AG20443 (cell line): ENCODE measurements at regions not wholly inside any gene's neighbourhood (a gene's known extent, or its start where the extent isn't known, plus 50 kb on each side); places are given as distances from the start of the nearest gene placed in this dataset.

Experiments used
- DNase-seq: peaks from one replicate; pipeline ENCODE4 v3.0.0; 2012; ENCODE audit warnings: low spot score, mixed read lengths

GRCh38 chr10:83165265-83165664, 974.0 kb upstream of the GHITM start:
- DNase-seq = no peak

GRCh38 chr10:83166344-83166743, 973.0 kb upstream of the GHITM start:
- DNase-seq = no peak

DNA sequence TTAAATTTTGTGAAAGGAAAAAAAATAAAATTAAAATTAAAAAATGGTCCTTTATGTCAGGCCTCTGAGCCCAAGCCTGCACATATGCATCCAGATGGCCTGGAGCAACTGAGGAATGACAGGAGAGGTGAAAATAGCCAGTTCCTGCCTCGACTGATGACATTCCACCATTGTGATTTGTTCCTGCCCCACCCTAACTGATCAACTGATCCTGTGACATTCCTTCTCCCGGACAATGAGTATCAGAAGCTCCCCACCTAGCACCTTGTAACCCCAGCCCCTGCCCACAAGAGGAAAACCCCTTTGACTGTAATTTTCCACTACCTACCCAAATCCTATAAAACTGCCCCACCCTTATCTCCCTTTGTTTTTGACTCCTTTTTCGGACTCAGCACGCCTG, 972.2 kb upstream of the GHITM start:
- no peak for DNase-seq

DNA sequence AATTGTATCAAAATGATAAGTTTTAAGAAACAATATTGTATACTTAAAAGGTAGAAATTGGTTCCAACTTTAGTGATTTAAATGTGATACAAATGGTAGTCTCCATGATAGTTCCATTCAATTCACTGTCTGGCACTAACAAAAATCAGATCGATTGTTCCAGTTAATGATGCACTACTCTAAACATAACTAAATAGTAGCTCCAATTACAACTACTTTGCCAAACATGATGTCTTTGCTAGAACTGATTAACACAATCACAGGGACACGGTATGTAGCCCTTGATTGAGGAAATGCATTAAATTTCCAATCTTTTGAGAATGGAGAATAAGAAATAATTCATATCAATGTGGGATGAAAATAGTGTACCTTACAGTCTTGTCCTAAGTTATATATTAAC, 962.4 kb upstream of the GHITM start:
- no peak for DNase-seq

- DNase-seq = no peak
These were observed 960.8 kb upstream of the GHITM start for GRCh38 chr10:83178526-83178925.

DNA sequence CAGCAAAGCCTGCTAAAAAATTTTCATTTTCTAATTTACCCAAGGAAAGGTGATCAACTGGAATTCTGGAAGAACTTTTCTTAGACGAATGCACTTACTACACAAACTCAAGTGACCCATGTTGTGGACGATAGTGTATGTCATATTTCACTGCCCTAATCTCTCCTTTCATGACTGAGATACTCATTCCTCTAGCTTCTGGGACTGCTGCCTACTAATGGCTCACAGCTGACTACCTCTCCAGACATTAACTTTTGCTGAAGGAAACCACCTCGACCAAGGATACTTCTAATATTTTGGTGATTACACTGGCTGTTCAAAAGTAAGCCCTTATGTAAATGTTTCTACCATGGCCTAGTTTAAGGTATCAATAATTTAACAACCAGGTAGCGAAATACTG, 959.9 kb upstream of the GHITM start:
- DNase-seq = no peak

DNA sequence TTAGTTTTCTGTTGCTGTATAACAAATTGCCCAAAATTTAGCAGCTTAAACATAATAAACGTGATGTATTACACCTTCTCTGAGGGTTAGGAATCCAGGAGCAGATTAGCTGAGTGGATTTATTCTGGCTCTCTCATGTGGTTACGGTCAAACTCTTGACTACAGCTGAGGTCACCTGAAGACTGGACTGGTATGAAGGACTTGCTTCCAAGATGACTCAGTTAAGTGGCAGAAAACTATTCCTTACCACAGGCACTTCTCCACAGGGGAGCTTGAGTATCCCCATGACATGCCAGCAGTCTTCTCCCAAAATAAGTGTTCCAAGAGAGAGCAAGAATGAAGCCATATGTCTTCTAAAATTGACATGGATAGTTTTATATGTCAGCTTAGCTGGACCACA, 957.2 kb upstream of the GHITM start:
- no peak for DNase-seq

DNA sequence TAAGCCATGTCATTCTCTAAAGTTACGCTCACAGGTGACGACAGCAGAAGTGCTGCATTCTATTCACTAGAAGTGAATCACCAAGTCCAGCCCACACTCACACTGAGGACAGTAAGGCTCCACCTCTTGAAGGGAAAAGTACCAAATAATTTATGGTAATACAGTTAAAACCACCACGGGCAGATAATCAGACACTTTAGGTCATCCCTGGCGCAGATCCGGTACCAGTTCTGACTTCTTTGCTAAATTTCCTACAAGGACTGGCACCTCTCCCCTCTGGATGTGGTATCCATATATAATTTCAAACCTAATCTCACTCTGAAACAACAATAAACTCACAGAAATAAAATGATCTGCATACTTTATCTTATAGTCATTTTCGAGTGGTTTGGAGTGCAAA, 954.7 kb upstream of the GHITM start:
- DNase-seq = no peak

DNA sequence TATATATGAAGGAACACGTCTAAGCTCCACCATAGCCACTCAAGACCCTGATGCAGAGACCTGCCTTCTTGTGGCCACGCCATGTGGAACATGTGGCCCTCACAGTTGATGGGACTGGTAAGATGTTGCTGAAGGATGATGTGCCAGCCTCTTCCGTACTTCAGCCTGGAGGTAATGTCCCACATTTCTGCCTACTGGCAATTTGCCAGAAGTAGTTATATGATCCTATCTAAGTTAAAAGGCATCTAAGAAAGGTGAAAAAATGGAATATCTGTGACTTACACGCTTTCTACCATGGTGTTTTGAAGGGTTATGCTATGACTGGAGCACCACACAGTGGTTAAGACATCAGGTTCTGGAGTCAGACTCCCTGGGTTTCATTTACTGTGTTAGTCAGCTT, 948.7 kb upstream of the GHITM start:
- no peak for DNase-seq

DNA sequence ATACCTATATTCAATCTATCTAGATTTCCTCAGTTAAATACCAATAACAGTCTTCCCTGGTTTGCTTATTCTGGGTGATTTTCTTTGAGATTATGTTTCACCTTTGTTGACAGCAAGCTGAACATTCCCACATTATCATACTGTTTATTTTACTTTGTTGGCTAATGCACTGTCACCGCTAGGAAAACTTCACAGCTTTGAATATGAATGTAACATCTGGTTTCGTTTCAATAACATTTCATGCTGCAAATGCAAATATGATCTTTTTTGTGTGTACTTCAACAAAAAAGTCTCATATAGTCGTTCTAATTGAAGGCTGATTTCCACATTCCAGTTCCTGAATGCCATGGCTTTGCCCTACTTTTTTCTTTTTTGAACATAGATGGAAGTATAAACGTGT, 946.3 kb upstream of the GHITM start:
- DNase-seq = no peak

- no peak for DNase-seq
These were observed 944.3 kb upstream of the GHITM start for GRCh38 chr10:83195021-83195420.

DNA sequence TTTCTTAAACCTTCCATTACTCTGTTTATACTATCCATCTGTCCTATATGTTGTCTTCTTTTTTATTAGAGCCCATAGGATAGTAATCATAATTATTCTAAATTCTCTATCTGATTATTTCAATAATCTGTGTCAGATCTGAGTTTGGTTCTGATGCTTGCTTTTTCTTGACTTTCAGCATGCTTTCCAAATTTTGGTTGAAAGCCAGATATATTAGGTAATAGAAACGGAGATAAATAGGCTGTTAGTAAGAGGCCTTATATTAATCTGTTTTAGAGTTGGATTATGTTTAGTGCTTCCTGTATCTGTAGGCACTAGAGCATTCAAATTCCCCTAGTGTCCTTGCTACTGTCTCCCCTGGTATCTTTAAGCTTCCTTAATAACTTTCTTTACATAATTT, 939.9 kb upstream of the GHITM start:
- no peak for DNase-seq

- DNase-seq = no peak
These were observed 933.4 kb upstream of the GHITM start for GRCh38 chr10:83205861-83206260.

GRCh38 chr10:83212632-83213334, 926.5 kb upstream of the GHITM start:
- no peak for DNase-seq

DNA sequence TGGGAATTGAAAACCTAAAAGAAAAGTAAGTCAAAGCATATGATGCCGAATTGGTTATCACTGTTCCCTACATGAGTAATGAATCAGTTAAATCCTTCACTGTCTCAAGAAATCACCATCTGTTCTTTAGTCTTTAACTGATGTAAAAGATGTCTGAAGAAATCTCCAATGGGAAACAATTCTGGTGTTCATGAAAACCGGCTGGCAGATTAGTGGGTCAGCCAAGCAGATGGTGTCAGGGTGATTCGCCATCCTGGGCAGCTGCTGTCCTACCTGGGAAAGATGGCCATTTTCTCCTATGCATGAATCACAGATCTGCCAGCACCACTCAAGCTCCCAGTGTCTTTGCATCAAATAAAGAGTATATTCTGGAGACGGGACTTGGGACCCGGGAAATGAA, 925.2 kb upstream of the GHITM start:
- DNase-seq = no peak

GRCh38 chr10:83218205-83218604, 921.1 kb upstream of the GHITM start:
- DNase-seq = no peak

DNA sequence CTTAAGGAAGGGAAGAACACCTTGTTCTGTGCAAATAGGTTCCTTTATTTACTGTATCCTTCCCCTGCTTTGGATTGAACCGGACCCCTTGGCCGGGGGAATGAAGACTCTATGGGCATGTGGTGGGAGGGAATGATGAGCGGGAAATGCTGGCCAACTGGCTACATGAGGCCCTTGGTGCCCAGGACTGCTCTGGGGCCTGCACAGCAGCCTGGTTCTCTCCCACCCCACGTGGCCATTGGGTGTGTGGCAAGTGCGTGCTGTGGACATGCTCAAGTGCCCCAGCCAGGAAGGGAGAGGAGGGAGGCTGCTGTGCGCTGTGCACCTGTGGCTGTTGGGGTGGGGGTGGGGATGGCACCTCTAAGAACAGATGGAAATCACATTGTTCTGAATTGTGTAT, 917.0 kb upstream of the GHITM start:
- DNase-seq = no peak

DNA sequence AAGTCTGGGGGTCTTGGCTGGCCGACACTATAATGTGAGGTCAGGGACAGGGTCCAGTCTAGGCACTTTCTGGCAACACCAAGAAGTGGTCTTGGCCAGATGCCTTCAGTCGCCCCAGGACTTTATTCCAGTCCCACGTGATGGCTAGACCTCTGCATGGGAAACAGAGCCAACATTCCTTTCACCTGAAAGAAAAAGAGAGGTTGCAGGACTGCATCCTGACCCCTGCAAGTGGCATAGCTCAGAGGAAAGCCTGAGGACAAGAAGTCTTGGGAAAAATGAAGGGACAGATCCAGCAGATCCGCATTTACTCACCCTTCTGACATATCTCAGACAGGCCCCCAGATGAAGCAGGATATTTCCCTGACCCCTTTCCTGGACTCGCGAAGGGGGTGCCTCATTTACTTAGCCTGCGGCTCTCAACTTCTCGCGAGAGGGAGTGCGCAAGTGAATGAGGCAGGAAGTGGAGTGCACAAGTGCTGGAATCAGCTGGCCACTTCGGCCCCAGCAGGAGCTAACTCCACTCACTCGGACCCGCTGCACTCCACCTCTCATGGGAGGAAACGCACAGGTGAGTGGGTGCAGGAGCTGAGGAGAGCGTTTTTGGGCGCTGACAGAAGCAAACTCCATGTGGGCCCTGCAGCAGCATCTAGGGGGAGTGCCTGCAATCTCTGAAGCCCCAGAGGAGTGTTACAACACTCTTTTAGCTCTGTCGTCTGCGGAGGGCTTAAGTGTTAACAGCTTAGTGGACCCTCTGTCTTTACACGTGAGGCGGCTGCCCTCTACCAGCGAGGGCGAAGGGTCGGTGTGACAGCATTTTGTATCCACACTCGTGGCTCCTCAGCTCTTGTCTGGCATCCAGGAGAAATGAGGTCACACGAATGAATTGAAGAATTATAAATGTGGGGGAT, 916.2 kb upstream of the GHITM start:
- DNase-seq = no peak

DNA sequence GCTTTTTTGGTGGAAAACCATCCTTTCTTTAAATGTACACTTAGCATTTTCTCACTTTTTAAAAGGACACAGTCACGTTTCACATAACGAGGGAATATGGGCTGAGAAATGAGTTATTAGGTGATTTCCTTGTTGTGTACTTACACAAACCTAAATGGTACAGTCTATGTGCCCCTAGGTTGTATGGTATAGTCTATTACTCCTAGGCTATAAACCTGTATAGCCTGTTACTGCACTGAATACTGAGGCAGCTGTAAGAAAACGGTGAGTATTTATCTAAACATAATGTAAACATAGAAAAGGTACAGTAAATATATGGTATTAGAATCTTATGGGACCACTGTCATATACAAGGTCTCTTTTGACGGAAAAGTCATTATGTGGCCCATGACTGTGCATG, 913.5 kb upstream of the GHITM start:
- DNase-seq = no peak

DNA sequence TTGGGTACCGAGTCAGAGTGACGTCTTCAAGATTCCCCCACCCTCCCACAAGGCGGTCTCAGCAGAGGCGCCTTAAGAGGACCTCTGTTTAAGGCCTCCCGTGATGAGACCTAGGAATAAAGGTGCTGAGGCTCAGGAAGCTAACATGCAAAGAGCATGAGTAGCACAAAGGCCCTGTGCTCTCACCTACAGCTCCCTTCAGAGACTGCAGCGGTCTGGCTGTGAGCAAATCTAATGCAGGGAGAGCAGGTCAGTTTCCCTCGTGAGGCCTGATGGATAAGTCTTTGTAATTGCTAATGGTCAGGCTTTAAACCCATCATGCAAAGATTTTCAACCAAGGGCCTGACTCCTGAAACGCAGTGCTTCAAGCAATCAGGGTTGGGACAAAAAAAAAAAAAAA, 909.3 kb upstream of the GHITM start:
- DNase-seq = no peak

GRCh38 chr10:83233691-83234090, 905.6 kb upstream of the GHITM start:
- DNase-seq = no peak

- DNase-seq = no peak
These were observed 891.1 kb upstream of the GHITM start for GRCh38 chr10:83248106-83248631.

DNA sequence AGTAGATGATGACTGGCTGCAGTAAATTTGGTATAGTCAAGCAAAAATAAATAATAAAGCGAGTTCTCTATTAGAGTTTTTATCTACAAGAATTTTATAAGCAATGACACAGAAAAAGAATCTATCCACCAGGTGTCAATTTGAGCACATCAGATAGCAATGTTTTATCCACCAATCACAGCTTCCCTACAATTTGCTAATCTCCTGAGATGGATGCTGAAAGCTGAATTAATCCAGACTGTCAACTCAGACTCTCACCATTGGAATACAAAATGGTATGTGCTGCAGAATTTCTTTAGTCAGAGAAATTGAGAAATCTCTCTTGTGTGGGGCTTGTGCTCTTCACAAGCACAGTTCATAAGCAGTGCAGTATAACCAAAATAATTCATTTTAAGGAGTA, 888.9 kb upstream of the GHITM start:
- no peak for DNase-seq
